T-helper 17 cell (primary cell): ENCODE measurements at regions not wholly inside any gene's neighbourhood (a gene's known extent, or its start where the extent isn't known, plus 50 kb on each side); places are given as distances from the start of the nearest gene placed in this dataset.
"Not testable (repeated sequence)": the region's sequence is repeated elsewhere in the genome, so short reads cannot be mapped to it uniquely, and the experiment has no call there.

Source experiments
- ATAC-seq: fragments of 150-1000 bp; cut with Tn5 transposase; 2 replicates; pipeline ENCODE4 v1.10.0; 2021; ENCODE audit warnings: mild to moderate bottlenecking, moderate library complexity
- DNase-seq, 3 donors: peaks; one replicate each; pipeline versions ENCODE4 v3.0.0 to v3.0.0-alpha.2; 2020 to 2021
- H3K9me3 ChIP-seq: one replicate; pipeline ENCODE4 v1.7.0; 2013; ENCODE audit warnings: low read length, mild to moderate bottlenecking; ENCODE audit not compliant: control insufficient read depth, poor library complexity, severe bottlenecking
- H3K27ac Mint-ChIP-seq: one replicate; pipeline ENCODE4 v1.8.0; 2022; ENCODE audit warnings: mild to moderate bottlenecking, moderate library complexity, mixed read lengths
- H3K27me3 Mint-ChIP-seq: one replicate; pipeline ENCODE4 v1.8.0; 2022; ENCODE audit warnings: mixed read lengths
- H3K36me3 Mint-ChIP-seq: one replicate; pipeline ENCODE4 v1.8.0; 2022; ENCODE audit warnings: low read depth, mixed read lengths
- H3K4me1 Mint-ChIP-seq: one replicate; pipeline ENCODE4 v1.8.0; 2022; ENCODE audit warnings: mild to moderate bottlenecking, mixed read lengths
- H3K4me3 Mint-ChIP-seq: one replicate; pipeline ENCODE4 v1.8.0; 2022; ENCODE audit warnings: mild to moderate bottlenecking, moderate library complexity, mixed read lengths

DNA sequence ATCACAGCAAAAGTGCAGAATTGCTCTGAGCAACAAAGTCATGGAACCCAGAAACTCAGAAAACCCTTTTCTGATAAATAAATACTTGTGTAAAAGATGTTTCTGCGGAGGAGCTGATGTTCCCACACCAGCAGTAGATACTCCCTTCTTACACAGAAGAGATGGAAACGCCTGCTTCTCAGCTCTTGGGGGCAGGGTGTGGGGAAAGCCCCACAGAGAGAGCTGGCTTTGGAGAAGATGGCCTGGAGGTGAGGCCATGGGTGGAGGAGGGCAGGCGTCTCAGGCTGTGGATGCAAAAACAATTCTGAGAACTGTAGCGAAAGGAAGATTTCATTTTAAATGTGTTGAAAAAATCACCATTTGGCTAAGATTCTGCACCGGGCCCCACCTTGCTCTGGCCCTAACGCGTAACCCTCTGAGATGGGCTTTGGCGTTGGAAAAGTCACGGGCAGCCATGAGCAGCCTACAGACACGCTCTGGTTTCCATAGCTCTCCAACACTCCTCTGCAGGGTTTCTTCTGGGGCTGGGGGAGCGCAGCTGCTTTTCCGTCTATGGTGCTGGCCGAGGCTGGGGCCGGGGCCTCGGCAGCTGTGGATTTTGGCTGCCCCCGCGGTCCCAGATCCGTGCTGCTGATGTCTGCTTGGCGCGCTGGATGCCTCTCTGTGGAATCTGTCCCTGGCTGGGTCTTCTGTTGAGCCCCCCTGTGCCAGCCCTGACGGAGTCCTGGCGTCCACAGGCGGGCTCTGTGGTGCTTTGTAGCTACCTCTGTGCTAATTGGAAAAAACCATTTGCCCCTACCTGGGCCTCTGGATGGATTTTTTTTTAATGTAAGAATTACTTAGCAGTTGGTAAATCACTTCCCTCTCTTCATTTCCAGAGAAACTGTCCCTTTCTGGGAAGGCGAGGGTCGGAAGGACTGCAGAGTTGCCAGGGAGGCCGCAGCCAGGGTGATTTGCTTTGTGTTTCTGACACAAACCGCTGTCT is 200.9 kb downstream of the BANP start:
- H3K27ac Mint-ChIP-seq, H3K36me3 Mint-ChIP-seq, H3K4me1 Mint-ChIP-seq, DNase-seq, H3K9me3 ChIP-seq, H3K4me3 Mint-ChIP-seq, ATAC-seq: not testable (repeated sequence)
- H3K27me3 Mint-ChIP-seq = peaks cover 11% of the 10 kb centered on the region

DNA sequence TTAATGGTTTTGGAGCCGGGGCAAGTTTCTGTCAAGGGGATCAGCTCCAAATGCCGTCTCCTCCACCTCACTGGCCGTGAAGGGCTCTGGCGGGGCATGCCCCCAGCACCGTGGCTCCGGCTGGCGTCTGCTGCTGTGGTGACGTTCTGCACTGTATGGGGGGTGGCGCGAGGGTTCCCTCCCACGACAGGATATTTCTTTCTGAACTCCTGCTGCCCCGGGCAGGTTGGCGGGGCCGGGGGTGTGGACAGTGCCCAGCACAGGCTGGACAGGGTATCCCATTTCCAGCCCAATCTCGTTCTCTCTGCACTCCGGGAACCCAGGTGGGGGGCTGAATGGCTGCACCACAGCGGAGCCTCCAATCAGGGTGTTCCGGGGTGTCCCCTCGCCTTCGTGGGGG is 201.6 kb downstream of the BANP start:
- not testable (repeated sequence) for H3K27ac Mint-ChIP-seq, ATAC-seq, H3K36me3 Mint-ChIP-seq, H3K4me1 Mint-ChIP-seq, H3K9me3 ChIP-seq, DNase-seq, H3K4me3 Mint-ChIP-seq
- H3K27me3 Mint-ChIP-seq = peaks cover 11% of the 10 kb centered on the region

DNA sequence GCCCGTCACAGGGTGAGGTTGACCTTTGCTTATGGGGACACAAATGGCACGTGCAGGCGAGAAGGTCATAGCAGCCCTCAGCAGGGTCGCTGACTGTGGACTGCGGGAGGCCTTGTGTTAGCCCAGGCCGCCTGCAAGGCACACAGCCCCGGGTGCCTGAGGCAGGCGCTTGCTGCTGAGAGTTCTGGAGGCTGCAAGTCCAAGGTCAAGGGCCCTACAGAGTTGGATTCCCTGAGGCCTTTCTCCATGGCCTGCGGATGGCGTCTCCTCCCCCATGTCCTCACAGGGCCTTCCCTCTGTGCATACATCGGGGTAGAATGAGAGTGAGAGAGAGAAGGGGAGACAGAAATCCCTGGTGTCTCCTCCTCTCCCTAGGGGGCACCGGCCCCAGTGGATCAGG is 202.3 kb downstream of the BANP start:
- ATAC-seq, H3K4me1 Mint-ChIP-seq, DNase-seq, H3K9me3 ChIP-seq, H3K4me3 Mint-ChIP-seq, H3K36me3 Mint-ChIP-seq, H3K27ac Mint-ChIP-seq: not testable (repeated sequence)
- H3K27me3 Mint-ChIP-seq = peaks cover 11% of the 10 kb centered on the region

DNA sequence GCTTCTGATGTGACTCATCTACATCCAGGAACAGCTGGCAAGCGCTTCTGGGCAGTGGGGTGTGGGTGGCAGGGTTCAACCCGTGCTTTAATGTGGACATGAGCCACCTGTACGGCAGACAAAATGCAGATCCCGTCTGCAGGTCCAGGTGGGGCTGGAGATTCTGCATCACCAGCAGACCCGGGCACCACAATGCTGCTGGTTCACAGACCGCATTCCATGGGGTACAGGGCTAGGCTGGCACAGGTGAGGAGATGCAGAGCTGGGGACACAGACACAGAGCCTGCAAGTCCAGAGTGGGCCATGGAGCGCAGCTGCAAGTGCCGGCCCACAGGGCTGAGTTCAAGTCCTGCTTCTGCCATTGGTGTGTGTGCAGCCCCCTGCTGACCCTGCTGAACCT is 203.7 kb downstream of the BANP start:
- not testable (repeated sequence) for H3K36me3 Mint-ChIP-seq, ATAC-seq, H3K4me1 Mint-ChIP-seq

DNA sequence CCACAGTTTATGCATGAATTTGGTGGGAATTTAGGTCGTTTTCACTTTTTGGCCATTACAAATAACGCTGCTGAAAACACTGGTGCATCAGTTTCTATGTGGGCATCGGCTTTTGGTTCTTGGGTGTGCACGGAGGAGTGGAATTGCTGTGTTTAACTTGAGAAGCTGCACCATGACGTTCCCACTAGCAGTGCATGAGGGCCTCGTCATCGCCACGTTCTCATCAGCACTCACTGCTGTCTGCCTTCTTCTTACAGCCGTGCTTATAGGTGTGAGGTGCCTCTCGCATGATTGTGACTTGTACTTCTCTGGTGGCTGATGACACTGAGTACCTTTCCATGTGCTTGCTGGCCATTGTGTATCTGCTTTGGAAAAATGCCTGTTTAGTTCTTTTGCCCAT is 204.4 kb downstream of the BANP start:
- not testable (repeated sequence) for H3K27ac Mint-ChIP-seq, H3K36me3 Mint-ChIP-seq, DNase-seq, ATAC-seq, H3K4me3 Mint-ChIP-seq, H3K4me1 Mint-ChIP-seq, H3K9me3 ChIP-seq
- H3K27me3 Mint-ChIP-seq = peaks cover 17% of the 10 kb centered on the region

More for the DNA sequence above, 203.7 kb downstream of the BANP start:
- peaks cover 17% of the 10 kb centered on the region for H3K27me3 Mint-ChIP-seq
- H3K9me3 ChIP-seq, H3K4me3 Mint-ChIP-seq, H3K27ac Mint-ChIP-seq, DNase-seq: not testable (repeated sequence)

DNA sequence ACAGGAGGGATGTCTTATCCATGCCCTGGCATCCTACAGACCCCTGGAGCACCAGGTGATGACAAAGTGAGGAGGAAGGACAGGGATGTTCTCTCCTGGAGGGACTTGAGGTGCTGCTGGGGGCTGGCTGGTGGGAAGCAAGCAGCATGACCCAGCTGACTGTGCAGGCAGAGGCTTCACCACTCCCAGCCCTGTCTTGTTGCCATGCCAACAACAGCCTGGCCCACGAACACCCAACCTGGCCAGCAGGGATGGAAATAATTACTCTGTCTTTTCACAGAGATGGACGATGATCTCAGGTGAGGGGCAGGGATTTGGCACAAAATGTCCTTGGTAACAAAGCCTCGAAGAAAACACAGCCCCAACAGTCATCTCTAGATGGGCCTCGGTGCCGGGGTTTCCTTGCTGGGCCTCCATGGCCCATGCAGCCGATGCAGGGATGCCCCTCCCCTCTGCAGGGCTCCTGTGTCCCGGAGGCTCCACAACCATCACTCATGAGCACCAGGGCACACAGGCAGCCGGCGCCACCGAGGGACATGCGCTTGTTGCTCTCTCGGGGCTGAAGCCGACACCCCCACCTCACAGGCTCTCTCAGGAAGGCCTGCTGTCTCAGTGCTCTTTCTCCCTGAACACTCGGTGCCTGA is 205.5 kb downstream of the BANP start:
- not testable (repeated sequence) for DNase-seq, ATAC-seq, H3K4me3 Mint-ChIP-seq, H3K36me3 Mint-ChIP-seq, H3K27ac Mint-ChIP-seq, H3K9me3 ChIP-seq, H3K4me1 Mint-ChIP-seq
- H3K27me3 Mint-ChIP-seq = peaks cover 17% of the 10 kb centered on the region

DNA sequence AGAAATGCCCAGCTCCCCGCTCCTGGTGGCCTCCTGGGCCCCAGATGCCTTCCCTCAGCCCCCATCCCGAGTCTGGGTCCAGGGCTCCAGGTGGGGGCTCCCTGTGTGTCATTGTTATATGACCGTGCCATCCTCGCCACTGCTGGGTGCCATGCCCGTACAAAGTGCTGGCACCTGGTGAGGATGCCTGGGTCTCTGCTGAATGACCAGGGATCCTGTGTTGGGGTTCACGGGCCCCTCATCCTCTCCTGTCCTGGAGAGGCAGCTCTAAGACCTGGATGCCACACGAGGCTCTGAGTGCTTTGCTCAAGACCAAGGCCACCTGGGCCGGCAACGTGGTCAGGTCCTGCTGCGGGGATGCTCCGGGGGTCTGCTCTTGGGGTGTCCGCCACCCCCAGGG is 206.5 kb downstream of the BANP start:
- not testable (repeated sequence) for H3K4me1 Mint-ChIP-seq, DNase-seq, H3K4me3 Mint-ChIP-seq, H3K27ac Mint-ChIP-seq, H3K9me3 ChIP-seq, ATAC-seq, H3K36me3 Mint-ChIP-seq
- peaks cover 17% of the 10 kb centered on the region for H3K27me3 Mint-ChIP-seq

DNA sequence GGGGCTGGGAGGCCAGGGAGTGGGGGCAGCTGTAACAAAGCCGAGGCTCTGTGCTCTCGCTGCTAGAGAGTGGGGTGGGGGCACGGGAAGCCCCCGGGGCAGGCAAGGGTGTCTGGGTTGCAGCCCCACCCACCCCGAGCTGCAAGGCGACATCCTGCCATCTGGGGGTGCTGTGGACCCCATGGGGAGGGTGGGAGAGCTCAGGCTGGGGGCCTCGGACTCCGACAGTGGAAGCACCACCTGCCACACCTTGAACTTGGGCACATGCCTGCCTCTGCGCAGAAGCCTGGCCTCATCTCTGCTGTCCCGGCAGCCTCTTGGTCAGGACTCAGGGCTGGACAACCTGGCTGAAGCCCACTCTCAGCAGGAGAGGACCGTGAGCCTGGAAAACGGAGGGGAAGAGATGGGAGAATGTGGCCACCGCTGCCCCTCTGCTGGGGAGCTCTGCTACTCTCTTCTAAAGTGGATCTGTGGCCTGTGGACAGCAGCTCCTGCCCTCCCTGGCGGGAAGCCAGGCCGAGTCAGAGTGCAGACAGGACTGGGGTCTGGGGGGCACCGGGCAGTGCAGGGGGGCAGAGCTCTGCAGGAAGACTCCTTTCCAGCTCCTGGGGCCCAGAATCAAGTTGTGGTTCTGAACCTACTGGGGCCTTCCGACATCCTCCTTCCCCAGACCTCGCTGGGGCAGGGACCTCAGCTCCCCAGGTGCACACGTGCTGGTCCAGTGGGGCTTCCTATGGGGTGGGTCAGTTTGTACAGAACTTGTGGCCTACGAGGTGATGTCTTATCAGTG is 207.2 kb downstream of the BANP start:
- peaks cover 17% of the 10 kb centered on the region for H3K27me3 Mint-ChIP-seq
- H3K36me3 Mint-ChIP-seq, H3K4me1 Mint-ChIP-seq, H3K27ac Mint-ChIP-seq, ATAC-seq, DNase-seq, H3K9me3 ChIP-seq, H3K4me3 Mint-ChIP-seq: not testable (repeated sequence)

DNA sequence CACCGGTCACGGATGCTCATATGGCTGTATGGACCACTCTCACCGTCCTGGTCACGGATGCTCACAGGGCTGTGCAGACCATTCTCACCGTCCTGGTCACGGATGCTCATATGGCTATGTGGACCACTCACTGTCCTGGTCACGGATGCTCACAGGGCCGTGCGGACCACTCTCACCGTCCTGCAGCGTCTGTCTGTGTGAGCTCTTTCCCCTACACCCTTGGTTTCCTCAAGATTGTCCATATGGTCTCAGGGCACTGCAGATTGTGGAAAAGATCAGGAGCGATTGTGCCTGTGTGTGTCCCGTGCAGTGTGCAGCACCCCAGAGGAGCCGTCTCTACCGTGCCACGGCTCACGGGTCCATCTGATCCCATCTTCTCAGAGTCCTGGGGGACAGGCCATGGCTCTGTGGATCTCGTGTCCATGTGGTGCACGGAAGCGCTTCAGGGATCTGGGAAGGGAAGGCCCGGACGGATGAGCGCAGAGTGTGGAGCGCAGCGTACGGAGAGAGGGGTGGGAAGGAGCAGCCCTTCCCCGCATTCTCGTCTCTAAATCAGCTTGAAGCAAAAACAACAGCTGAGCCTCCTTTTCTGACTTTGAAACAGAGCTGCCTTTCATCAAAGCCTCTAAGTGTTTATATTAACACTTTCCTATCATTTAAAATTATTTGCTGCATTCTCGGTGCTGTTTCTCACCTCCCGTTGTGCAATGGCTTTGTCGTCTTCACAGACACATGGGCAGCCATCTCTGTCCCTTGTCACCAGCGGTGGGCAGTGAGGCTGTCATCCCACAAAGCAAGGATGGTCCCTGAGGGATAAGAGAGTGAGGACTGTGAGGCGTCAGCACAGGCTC is 208.0 kb downstream of the BANP start:
- H3K9me3 ChIP-seq, H3K4me1 Mint-ChIP-seq, ATAC-seq, H3K4me3 Mint-ChIP-seq, H3K36me3 Mint-ChIP-seq, DNase-seq, H3K27ac Mint-ChIP-seq: not testable (repeated sequence)
- H3K27me3 Mint-ChIP-seq = peaks cover 17% of the 10 kb centered on the region

DNA sequence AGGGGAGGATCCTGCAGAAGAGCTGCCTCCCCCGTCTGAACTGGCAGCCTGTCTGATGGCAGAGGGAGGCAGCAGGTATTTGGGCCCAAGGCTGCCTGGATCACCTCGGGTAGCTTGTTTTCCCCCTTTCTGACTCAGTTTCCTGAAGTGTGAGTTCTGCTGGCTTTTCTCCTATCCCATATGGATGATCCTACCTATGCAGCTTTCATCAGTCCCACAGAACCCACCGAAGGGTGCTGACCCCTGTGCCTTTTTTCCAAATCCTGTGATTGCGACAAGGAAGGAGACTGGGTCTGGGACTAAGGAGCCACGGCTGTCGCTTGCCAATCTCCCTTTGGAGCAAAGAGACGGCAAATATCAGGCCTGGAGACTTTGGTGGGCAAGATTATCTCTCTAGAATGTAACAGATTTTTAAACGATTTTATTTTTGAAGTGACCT is 208.7 kb downstream of the BANP start:
- not testable (repeated sequence) for ATAC-seq, H3K4me1 Mint-ChIP-seq

DNA sequence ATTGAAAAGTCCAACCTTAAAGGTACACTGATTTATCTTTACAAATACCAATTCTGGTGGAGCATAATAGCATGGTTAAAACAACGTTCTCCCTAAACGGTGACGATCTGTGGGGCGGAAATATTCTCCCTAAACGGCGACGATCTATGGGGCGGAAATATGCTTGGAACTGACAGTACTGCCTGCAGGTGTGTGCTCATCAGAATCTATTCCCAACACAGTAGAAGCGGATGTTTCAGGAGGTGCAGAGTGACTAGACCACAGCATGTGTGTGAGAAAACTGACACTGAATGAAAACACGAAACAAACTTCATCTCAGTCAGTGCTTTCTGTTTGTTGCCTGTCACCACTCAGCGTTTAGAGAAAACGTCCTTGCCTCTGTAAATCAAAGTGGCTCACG is 210.0 kb downstream of the BANP start:
- not testable (repeated sequence) for H3K36me3 Mint-ChIP-seq, DNase-seq

More for the DNA sequence above, 208.7 kb downstream of the BANP start:
- H3K4me3 Mint-ChIP-seq, DNase-seq, H3K36me3 Mint-ChIP-seq, H3K27ac Mint-ChIP-seq, H3K9me3 ChIP-seq: not testable (repeated sequence)
- H3K27me3 Mint-ChIP-seq = peaks cover 17% of the 10 kb centered on the region

DNA sequence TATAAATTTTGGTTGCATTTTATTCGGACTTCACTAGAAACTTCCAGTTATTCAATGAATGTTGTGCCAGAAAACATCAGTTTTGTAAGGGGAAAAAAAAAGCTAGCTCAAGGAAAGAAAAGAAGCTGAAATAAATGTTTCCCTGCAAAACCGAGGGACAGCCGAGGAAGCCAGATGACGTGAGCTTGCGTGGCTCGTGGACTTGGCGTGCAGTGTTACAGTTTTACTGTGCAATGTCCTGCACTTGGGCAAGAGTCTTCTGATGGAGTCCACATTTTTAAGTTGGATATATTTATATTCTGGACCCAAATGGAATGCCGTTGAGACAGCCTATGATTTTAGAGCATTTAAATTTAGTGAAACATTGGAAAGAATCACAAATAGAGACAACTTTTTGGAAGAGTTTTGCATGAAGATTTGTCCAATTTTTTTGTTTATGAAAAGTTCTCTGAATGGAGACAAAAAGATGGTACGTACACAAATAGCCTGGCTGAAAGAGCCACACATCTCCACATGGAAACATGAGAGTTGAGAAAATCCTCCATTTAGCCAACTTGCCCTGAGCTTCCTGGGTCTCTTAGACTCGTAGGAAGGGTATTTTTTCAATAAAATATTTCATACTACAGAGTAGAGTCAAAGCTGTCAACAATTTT is 210.5 kb downstream of the BANP start:
- DNase-seq, ATAC-seq, H3K4me1 Mint-ChIP-seq, H3K27me3 Mint-ChIP-seq, H3K4me3 Mint-ChIP-seq, H3K9me3 ChIP-seq, H3K36me3 Mint-ChIP-seq, H3K27ac Mint-ChIP-seq: not testable (repeated sequence)

More for the DNA sequence above, 210.0 kb downstream of the BANP start:
- H3K27ac Mint-ChIP-seq, H3K4me1 Mint-ChIP-seq, H3K9me3 ChIP-seq, ATAC-seq, H3K4me3 Mint-ChIP-seq, H3K27me3 Mint-ChIP-seq: not testable (repeated sequence)
